T-cell (primary cell): ENCODE measurements at regions not wholly inside any gene's neighbourhood (a gene's known extent, or its start where the extent isn't known, plus 50 kb on each side); places are given as distances from the start of the nearest gene placed in this dataset.

Experiments
- ATAC-seq, 4 experiments: fragments of 200-7000 bp in 3 of 4; fragments of 150-1000 bp in 1 of 4; cut with Tn5 transposase; replicated peaks in 1 of 4; 1 replicate in 3 of 4; 2 replicates in 1 of 4; pipeline ENCODE4 v1.10.0; 2021; ENCODE audit warnings: moderate library complexity in 3 of 4, mild to moderate bottlenecking in 2 of 4, moderate number of reproducible peaks in 1 of 4
- CTCF ChIA-PET, 2 donors: fragments of 300-600 bp; sonication (Branson Sonifier 250); formaldehyde crosslinking; loops; one replicate each; lab custom pipeline; 2022; ENCODE audit warnings: antibody characterized with exemption in 2 of 2; lab: Charles Lee
- POLR2A ChIA-PET, 2 donors: fragments of 300-600 bp; sonication (Branson Sonifier 250); formaldehyde crosslinking; loops; one replicate each; lab custom pipeline; 2022; ENCODE audit warnings: antibody characterized with exemption in 2 of 2; lab: Charles Lee
- DNase-seq, 35 experiments: peaks; one replicate each; pipeline versions ENCODE4 v3.0.0 to v3.0.0-alpha.2; 2013 to 2023
- H3K27ac ChIP-seq: one replicate; pipeline ENCODE4 v1.5.1; 2013; ENCODE audit warnings: low read length
- H3K27me3 ChIP-seq, 2 experiments: replicated peaks in 1 of 2; 1 replicate in 1 of 2; 2 replicates in 1 of 2; pipeline versions ENCODE4 v1.6.1 to v1.7.0; 2013; ENCODE audit warnings: low read length in 1 of 2, mixed read lengths in 1 of 2; ENCODE audit not compliant: control insufficient read depth in 2 of 2, insufficient read depth in 2 of 2; ENCODE audit errors: extremely low read depth in 1 of 2
- H3K36me3 ChIP-seq, 2 donors: 1 replicate in 1 of 2; 2 replicates in 1 of 2; pipeline versions ENCODE4 v1.6.1 to v1.7.0; 2013; ENCODE audit warnings: low read length in 1 of 2; ENCODE audit not compliant: control insufficient read depth in 2 of 2, insufficient read depth in 1 of 2; ENCODE audit errors: extremely low read depth in 1 of 2
- H3K4me1 ChIP-seq, 2 experiments: 1 replicate in 1 of 2; 2 replicates in 1 of 2; pipeline versions ENCODE4 v1.6.1 to v1.7.0; 2013; ENCODE audit warnings: low read length in 2 of 2, mixed read lengths in 1 of 2; ENCODE audit not compliant: insufficient read depth in 2 of 2, control insufficient read depth in 1 of 2; ENCODE audit errors: extremely low read depth in 1 of 2
- H3K4me3 ChIP-seq, 2 donors: 1 replicate in 1 of 2; 2 replicates in 1 of 2; pipeline versions ENCODE4 v1.5.1 to v1.7.0; 2013; ENCODE audit warnings: mild to moderate bottlenecking in 2 of 2, low read length in 1 of 2, moderate library complexity in 1 of 2; ENCODE audit not compliant: control insufficient read depth in 1 of 2; ENCODE audit errors: extremely low read depth in 1 of 2
- H3K9me3 ChIP-seq: 2 replicates; pipeline ENCODE4 v1.7.0; 2013
- H3K27ac Mint-ChIP-seq, 2 donors: one replicate each; pipeline ENCODE4 v1.8.0; 2020 to 2021; ENCODE audit warnings: mild to moderate bottlenecking in 2 of 2, mixed read lengths in 2 of 2
- H3K27me3 Mint-ChIP-seq, 2 donors: one replicate each; pipeline ENCODE4 v1.8.0; 2021 to 2022; ENCODE audit warnings: mixed read lengths in 2 of 2
- H3K36me3 Mint-ChIP-seq: one replicate; pipeline ENCODE4 v1.8.0; 2021; ENCODE audit warnings: mixed read lengths
- H3K4me1 Mint-ChIP-seq, 3 donors: one replicate each; pipeline ENCODE4 v1.8.0; 2020 to 2022; ENCODE audit warnings: mixed read lengths in 3 of 3, mild to moderate bottlenecking in 1 of 3
- H3K4me3 Mint-ChIP-seq, 3 donors: one replicate each; pipeline ENCODE4 v1.8.0; 2020 to 2022; ENCODE audit warnings: mild to moderate bottlenecking in 3 of 3, mixed read lengths in 3 of 3, moderate library complexity in 3 of 3
- H3K9me3 Mint-ChIP-seq, 3 donors: one replicate each; pipeline ENCODE4 v1.8.0; 2020 to 2022; ENCODE audit warnings: mixed read lengths in 3 of 3
- WGBS: methylation state at CpG from one replicate; pipeline ENCODE4 v1.1.5; 2013; ENCODE audit warnings: missing lambda C conversion rate; ENCODE audit not compliant: insufficient coverage; 5-methylcytosine and 5-hydroxymethylcytosine counted together

DNA sequence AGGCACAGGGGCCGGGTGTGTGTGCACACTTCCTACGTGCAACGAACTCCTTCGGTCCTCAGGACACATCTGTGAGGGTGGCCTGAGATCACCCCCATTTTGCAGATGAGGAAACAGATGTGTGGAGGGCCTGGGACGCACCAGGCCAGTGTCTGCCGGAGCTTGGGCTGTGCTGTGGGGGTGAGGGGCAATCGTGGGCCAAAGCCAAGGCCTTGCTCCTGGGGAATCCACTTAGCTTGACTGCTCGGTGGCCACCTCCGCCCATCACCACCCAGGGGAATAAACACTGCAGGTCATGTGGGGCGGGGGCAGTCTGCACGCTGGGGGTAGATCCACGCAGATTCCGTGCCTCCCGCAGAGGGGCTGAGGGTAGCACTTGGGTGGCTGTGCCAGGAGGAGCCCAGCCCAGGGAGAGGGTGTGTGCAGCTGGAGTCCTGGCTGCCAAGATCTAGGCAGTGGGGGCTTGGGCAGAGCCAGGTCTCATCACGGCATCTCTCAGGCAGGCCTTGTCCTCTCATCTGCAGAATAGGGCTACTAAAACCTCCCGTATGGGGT is 70.8 kb upstream of the EN2 start:
- Mint-ChIP-seq H3K36me3 (no peaks in the 10 kb centered on the region), H3K27ac (no peak overlapping the region), H3K9me3 (no peaks in the 10 kb centered on the region), H3K27me3 (peaks cover 42 to 70% of the 10 kb centered on the region in 2 donors), H3K4me3 (no peak overlapping the region), H3K4me1 (peaks cover 0 to 2% (median under 1%) of the 10 kb centered on the region in 3 donors)
- no peak for ATAC-seq
- H3K27me3 ChIP-seq: peaks cover 0 to 61% of the 10 kb centered on the region in 2 experiments
- POLR2A ChIA-PET: no interaction called here
- no peak overlapping the region for H3K27ac ChIP-seq
- DNase-seq: no peak
- no peak overlapping the region for H3K4me3 ChIP-seq
- CTCF ChIA-PET: no interaction called here
- WGBS: 52% methylated on average over 11 of the region's 16 CpGs
- H3K9me3 ChIP-seq: no peaks in the 10 kb centered on the region
- H3K36me3 ChIP-seq: no peaks in the 10 kb centered on the region
- H3K4me1 ChIP-seq: peaks cover 0 to under 1% of the 10 kb centered on the region in 2 experiments

- Mint-ChIP-seq H3K27me3 (peaks cover 45 to 67% of the 10 kb centered on the region in 2 donors), H3K27ac (no peak overlapping the region)
Measured at GRCh38 chr7:155388561-155388960, 69.4 kb upstream of the EN2 start.

DNA sequence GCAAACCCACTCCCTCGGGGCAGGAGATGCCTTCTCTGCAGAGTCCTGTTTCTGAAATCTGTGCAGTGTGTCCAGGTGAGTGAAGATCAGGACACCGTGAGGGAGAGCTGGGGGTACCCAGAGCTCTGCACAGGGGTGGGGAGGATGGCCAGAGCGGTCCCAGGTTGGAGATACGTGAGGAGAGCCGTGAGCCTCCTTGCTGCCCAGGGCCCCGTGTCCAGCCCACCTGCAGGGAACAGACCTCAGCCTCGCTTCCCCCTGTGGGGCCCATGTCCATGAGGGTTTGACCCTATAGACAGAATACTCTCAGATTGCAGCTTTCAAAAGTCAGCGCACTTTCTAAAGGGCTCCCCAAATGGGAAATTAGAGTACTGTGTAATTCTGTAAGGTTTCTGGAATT is 66.5 kb upstream of the EN2 start:
- no peak for ATAC-seq
- WGBS: 60% methylated on average over 5 of the region's 8 CpGs

More at GRCh38 chr7:155388561-155388960, 69.4 kb upstream of the EN2 start:
- DNase-seq: no peak
- H3K27me3 ChIP-seq: peaks cover 0 to 58% of the 10 kb centered on the region in 2 experiments
- ChIA-PET CTCF (no interaction called here), POLR2A (interaction anchor here in 1 of 2 donors (0.6 kb wide), 1 partner anchor 20 kb away, joined by 6 read pairs; no protein-coding TSS in a partner anchor)
- no peaks in the 10 kb centered on the region for H3K36me3 ChIP-seq
- no peaks in the 10 kb centered on the region for H3K9me3 ChIP-seq
- H3K36me3 Mint-ChIP-seq: no peaks in the 10 kb centered on the region
- no peaks in the 10 kb centered on the region for H3K9me3 Mint-ChIP-seq
- 50% methylated on average over 10 of the region's 11 CpGs for WGBS
- no peak overlapping the region for H3K4me3 ChIP-seq
- H3K27ac ChIP-seq: no peak overlapping the region
- no peaks in the 10 kb centered on the region for H3K4me1 ChIP-seq
- H3K4me3 Mint-ChIP-seq: no peak overlapping the region
- no peak for ATAC-seq
- H3K4me1 Mint-ChIP-seq: no peaks in the 10 kb centered on the region

GRCh38 chr7:155392726-155393570 is 65.0 kb upstream of the EN2 start:
- peaks cover 28 to 41% of the 10 kb centered on the region in 2 donors for H3K27me3 Mint-ChIP-seq
- no peak for ATAC-seq
- H3K4me3 Mint-ChIP-seq: no peak overlapping the region
- H3K27ac Mint-ChIP-seq: no peak overlapping the region
- Histone ChIP-seq H3K27me3 (peaks cover 2 to 33% of the 10 kb centered on the region in 2 experiments), H3K36me3 (no peaks in the 10 kb centered on the region), H3K4me1 (no peaks in the 10 kb centered on the region), H3K27ac (no peak overlapping the region), H3K4me3 (no peak overlapping the region), H3K9me3 (no peaks in the 10 kb centered on the region)
- H3K36me3 Mint-ChIP-seq: no peaks in the 10 kb centered on the region
- DNase-seq: no peak
- CTCF ChIA-PET: no interaction called here
- peaks cover 0 to 4% (median 0%) of the 10 kb centered on the region in 3 donors for H3K4me1 Mint-ChIP-seq
- H3K9me3 Mint-ChIP-seq: no peaks in the 10 kb centered on the region
- POLR2A ChIA-PET: no interaction called here
- WGBS: 87% methylated on average over 9 of the region's 11 CpGs

More for the DNA sequence above, 66.5 kb upstream of the EN2 start:
- Histone ChIP-seq H3K4me3 (no peak overlapping the region), H3K9me3 (no peaks in the 10 kb centered on the region), H3K27ac (no peak overlapping the region), H3K36me3 (no peaks in the 10 kb centered on the region), H3K27me3 (peaks cover 2 to 46% of the 10 kb centered on the region in 2 experiments), H3K4me1 (no peaks in the 10 kb centered on the region)
- ChIA-PET POLR2A (no interaction called here), CTCF (no interaction called here)
- H3K36me3 Mint-ChIP-seq: no peaks in the 10 kb centered on the region
- DNase-seq: no peak
- no peak overlapping the region for H3K27ac Mint-ChIP-seq
- no peaks in the 10 kb centered on the region for H3K4me1 Mint-ChIP-seq
- H3K4me3 Mint-ChIP-seq: no peak overlapping the region
- H3K9me3 Mint-ChIP-seq: no peaks in the 10 kb centered on the region
- H3K27me3 Mint-ChIP-seq: peaks cover 31 to 48% of the 10 kb centered on the region in 2 donors

GRCh38 chr7:155394413-155394812 is 63.5 kb upstream of the EN2 start:
- CTCF ChIA-PET: no interaction called here
- H3K9me3 ChIP-seq: no peaks in the 10 kb centered on the region
- H3K4me1 Mint-ChIP-seq: peaks cover 0 to 4% (median 0%) of the 10 kb centered on the region in 3 donors
- H3K27ac ChIP-seq: no peak overlapping the region
- H3K27me3 ChIP-seq: peaks cover 2 to 25% of the 10 kb centered on the region in 2 experiments
- POLR2A ChIA-PET: no interaction called here
- no peaks in the 10 kb centered on the region for H3K9me3 Mint-ChIP-seq
- ATAC-seq (no peak), DNase-seq (no peak)
- H3K4me1 ChIP-seq: no peaks in the 10 kb centered on the region
- no peak overlapping the region for H3K27ac Mint-ChIP-seq
- H3K4me3 Mint-ChIP-seq: no peak overlapping the region
- H3K36me3 Mint-ChIP-seq: no peaks in the 10 kb centered on the region
- peaks cover 21 to 32% of the 10 kb centered on the region in 2 donors for H3K27me3 Mint-ChIP-seq
- WGBS: 80% methylated on average over 7 of the region's 7 CpGs
- H3K4me3 ChIP-seq: no peak overlapping the region
- H3K36me3 ChIP-seq: no peaks in the 10 kb centered on the region

- H3K27ac Mint-ChIP-seq: no peak overlapping the region
- H3K9me3 Mint-ChIP-seq: no peaks in the 10 kb centered on the region
- H3K27ac ChIP-seq: no peak overlapping the region
- H3K27me3 ChIP-seq: peaks cover 2 to 34% of the 10 kb centered on the region in 2 experiments
- H3K27me3 Mint-ChIP-seq: peaks cover 21 to 29% of the 10 kb centered on the region in 2 donors
- H3K9me3 ChIP-seq: no peaks in the 10 kb centered on the region
- DNase-seq (no peak), ATAC-seq (no peak)
- H3K36me3 Mint-ChIP-seq: no peaks in the 10 kb centered on the region
- ChIA-PET POLR2A (no interaction called here), CTCF (no interaction called here)
- H3K4me3 ChIP-seq: no peak overlapping the region
- 80% methylated on average over 11 of the region's 17 CpGs for WGBS
- no peaks in the 10 kb centered on the region for H3K36me3 ChIP-seq
- no peaks in the 10 kb centered on the region for H3K4me1 ChIP-seq
- peaks cover 0 to 4% (median 0%) of the 10 kb centered on the region in 3 donors for H3K4me1 Mint-ChIP-seq
- no peak overlapping the region for H3K4me3 Mint-ChIP-seq
Measured at GRCh38 chr7:155395176-155395797, 62.6 kb upstream of the EN2 start.
